GM23248 (cell line): ENCODE measurements at regions not wholly inside any gene's neighbourhood (a gene's known extent, or its start where the extent isn't known, plus 50 kb on each side); places are given as distances from the start of the nearest gene placed in this dataset.

Experiments used
- DNase-seq: peaks from one replicate; pipeline ENCODE4 v3.0.0-alpha.2; 2015
- H2AFZ ChIP-seq: fragments of 200-600 bp; sonication (generic); 2 replicates; pipeline ENCODE4 v1.6.1; 2016; ENCODE audit warnings: antibody characterized with exemption
- H3F3A ChIP-seq: fragments of 200-600 bp; sonication (generic); 2 replicates; pipeline ENCODE4 v1.6.1; 2016; ENCODE audit warnings: mild to moderate bottlenecking, antibody characterized with exemption, mixed run types; ENCODE audit not compliant: insufficient read depth
- H3K27ac ChIP-seq: fragments of 200-600 bp; sonication (generic); 2 replicates; pipeline ENCODE4 v1.5.1; 2016; ENCODE audit warnings: mild to moderate bottlenecking
- H3K27me3 ChIP-seq: fragments of 200-600 bp; sonication (generic); replicated peaks from 2 replicates; pipeline ENCODE4 v1.6.1; 2016; ENCODE audit warnings: mild to moderate bottlenecking; ENCODE audit not compliant: insufficient read depth
- H3K36me3 ChIP-seq: fragments of 200-600 bp; sonication (generic); 2 replicates; pipeline ENCODE4 v1.6.1; 2016; ENCODE audit warnings: low read depth, mild to moderate bottlenecking
- H3K4me1 ChIP-seq: fragments of 200-600 bp; sonication (generic); 2 replicates; pipeline ENCODE4 v1.6.1; 2016; ENCODE audit warnings: mild to moderate bottlenecking; ENCODE audit not compliant: insufficient read depth
- H3K4me2 ChIP-seq: fragments of 200-600 bp; sonication (generic); one replicate; pipeline ENCODE4 v1.6.1; 2016; ENCODE audit warnings: mild to moderate bottlenecking; ENCODE audit not compliant: unreplicated experiment
- H3K4me3 ChIP-seq: fragments of 200-600 bp; sonication (generic); 2 replicates; pipeline ENCODE4 v1.5.1; 2016; ENCODE audit warnings: mild to moderate bottlenecking
- H3K79me2 ChIP-seq: fragments of 200-600 bp; sonication (generic); 2 replicates; pipeline ENCODE4 v1.6.1; 2016; ENCODE audit warnings: mild to moderate bottlenecking; ENCODE audit not compliant: insufficient read depth
- H3K9ac ChIP-seq: fragments of 200-600 bp; sonication (generic); 2 replicates; pipeline ENCODE4 v1.6.1; 2016; ENCODE audit warnings: mild to moderate bottlenecking
- H3K9me2 ChIP-seq: fragments of 200-600 bp; sonication (generic); 2 replicates; pipeline ENCODE4 v1.6.1; 2016; ENCODE audit warnings: mixed run types, mild to moderate bottlenecking, moderate library complexity; ENCODE audit not compliant: insufficient read depth
- H3K9me3 ChIP-seq: fragments of 200-600 bp; sonication (generic); one replicate; pipeline ENCODE4 v1.6.1; 2017; ENCODE audit warnings: low read depth
- H4K20me1 ChIP-seq: fragments of 200-600 bp; sonication (generic); 2 replicates; pipeline ENCODE4 v1.6.0; 2016; ENCODE audit not compliant: insufficient read depth
- EZH2 ChIP-seq: fragments of 200-600 bp; sonication (generic); IDR thresholded peaks from 2 replicates; pipeline ENCODE4 v1.6.1; 2018; ENCODE audit warnings: antibody characterized with exemption, mild to moderate bottlenecking; ENCODE audit not compliant: insufficient read depth, poor library complexity, severe bottlenecking
- EZH2phosphoT487 ChIP-seq: fragments of 200-600 bp; sonication (generic); IDR thresholded peaks from 2 replicates; pipeline ENCODE4 v1.6.1; 2018; ENCODE audit warnings: antibody characterized with exemption, moderate library complexity, mild to moderate bottlenecking, low read depth; ENCODE audit not compliant: insufficient read depth
- WGBS, 2 experiments: methylation state at CpG; one replicate each; pipeline ENCODE4 v1.1.6; 2015 to 2017; ENCODE audit warnings: low lambda C conversion rate in 2 of 2, low coverage in 1 of 2; ENCODE audit errors: missing lambda C conversion rate in 2 of 2; 5-methylcytosine and 5-hydroxymethylcytosine counted together
- in situ Hi-C: fragments of 300-500 bp; cut with MboI; formaldehyde crosslinking; loops from 2 replicates; pipeline ENCODE4 v1.15.0; 2020

DNA sequence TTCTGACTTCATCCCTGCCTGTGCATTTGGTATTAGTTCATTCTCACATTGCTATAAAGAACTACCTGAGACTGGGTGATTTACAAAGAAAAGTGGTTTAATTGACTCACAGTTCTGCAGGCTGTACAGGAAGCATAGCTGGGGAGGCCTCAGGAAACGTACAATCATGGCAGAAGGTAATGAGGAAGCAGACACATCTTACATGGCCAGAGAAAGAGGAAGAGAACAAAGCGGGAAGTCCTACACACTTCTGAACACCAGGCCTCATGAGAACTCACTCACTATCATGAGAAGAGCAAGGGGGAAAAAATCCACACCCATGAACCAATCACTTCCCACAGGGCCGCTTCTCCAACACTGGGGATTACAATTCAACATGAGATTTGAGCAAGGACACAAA lies 303.9 kb downstream of the CBLN4 start:
- no peak overlapping the region for H3K9ac ChIP-seq
- H3K79me2 ChIP-seq = no peaks in the 10 kb centered on the region
- no peaks in the 10 kb centered on the region for H3K9me3 ChIP-seq
- H3F3A ChIP-seq = no peaks in the 10 kb centered on the region
- H4K20me1 ChIP-seq = no peaks in the 10 kb centered on the region
- H3K27ac ChIP-seq = no peak overlapping the region
- H3K4me2 ChIP-seq = no peak overlapping the region
- H3K27me3 ChIP-seq = no peaks in the 10 kb centered on the region
- H3K4me1 ChIP-seq = no peaks in the 10 kb centered on the region
- WGBS, 2 experiments = 6 to 8% methylated on average over 3 of the region's 3 CpGs
- no peak for DNase-seq
- H2AFZ ChIP-seq = no peak overlapping the region
- H3K4me3 ChIP-seq = no peak overlapping the region
- in situ Hi-C loops = no loop called here
- no peaks in the 10 kb centered on the region for H3K9me2 ChIP-seq
- no peak for TF ChIP-seq EZH2
- no peak for TF ChIP-seq EZH2phosphoT487
- no peaks in the 10 kb centered on the region for H3K36me3 ChIP-seq

DNA sequence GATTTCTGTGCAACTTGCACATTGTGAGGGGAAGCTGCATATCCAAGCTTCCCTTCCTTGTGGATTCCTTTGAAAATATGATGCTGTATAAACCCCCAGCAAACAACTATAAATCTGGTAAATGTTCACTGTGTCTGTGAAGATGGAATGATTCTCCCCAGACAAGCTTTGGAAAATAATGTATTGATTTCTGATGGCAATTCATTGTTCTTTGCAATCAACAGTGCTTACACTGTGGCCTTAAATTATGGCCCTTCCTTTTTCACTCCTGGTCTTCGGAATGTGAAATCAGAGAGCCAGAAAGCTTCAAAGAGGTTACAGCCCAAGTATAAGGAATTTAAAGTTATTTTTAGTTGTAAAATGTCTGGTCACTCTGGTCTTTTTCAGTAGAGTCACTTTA lies 308.8 kb downstream of the CBLN4 start:
- no peak overlapping the region for H3K27ac ChIP-seq
- H2AFZ ChIP-seq = no peak overlapping the region
- H4K20me1 ChIP-seq = no peaks in the 10 kb centered on the region
- H3K9me3 ChIP-seq = no peaks in the 10 kb centered on the region
- H3K79me2 ChIP-seq = no peaks in the 10 kb centered on the region
- in situ Hi-C loops = no loop called here
- no peak overlapping the region for H3K4me2 ChIP-seq
- DNase-seq = no peak
- no peak overlapping the region for H3K4me3 ChIP-seq
- no peak overlapping the region for H3K9ac ChIP-seq
- no peaks in the 10 kb centered on the region for H3F3A ChIP-seq
- 0 to 13% methylated on average over 1 of the region's 1 CpG for WGBS, 2 experiments
- H3K9me2 ChIP-seq = no peaks in the 10 kb centered on the region
- no peaks in the 10 kb centered on the region for H3K36me3 ChIP-seq
- TF ChIP-seq EZH2 = no peak
- TF ChIP-seq EZH2phosphoT487 = no peak
- no peaks in the 10 kb centered on the region for H3K4me1 ChIP-seq
- no peaks in the 10 kb centered on the region for H3K27me3 ChIP-seq

DNA sequence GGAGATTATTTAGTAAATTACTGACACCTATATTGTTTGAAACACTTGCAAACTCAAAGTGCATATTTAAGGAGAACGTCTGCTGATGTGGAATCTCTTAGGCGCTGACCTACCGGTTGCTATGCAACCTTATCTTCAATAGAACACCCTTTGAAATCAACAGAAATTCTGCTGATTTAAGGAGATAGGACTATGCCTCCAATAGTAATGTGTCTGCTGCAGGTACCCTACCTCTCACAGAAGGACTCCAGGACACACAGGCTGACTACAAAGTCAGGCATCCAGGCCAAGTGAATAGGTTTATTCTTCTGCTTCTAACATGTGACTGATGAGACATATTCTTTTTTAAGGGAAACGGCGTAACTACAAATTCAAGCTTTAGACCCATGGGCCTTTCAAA lies 311.7 kb downstream of the CBLN4 start:
- no peak overlapping the region for H2AFZ ChIP-seq
- no peak overlapping the region for H3K27ac ChIP-seq
- no peaks in the 10 kb centered on the region for H3K79me2 ChIP-seq
- no peaks in the 10 kb centered on the region for H3F3A ChIP-seq
- DNase-seq = no peak
- TF ChIP-seq EZH2 = no peak
- in situ Hi-C loops = no loop called here
- H3K4me3 ChIP-seq = no peak overlapping the region
- H3K9me2 ChIP-seq = no peaks in the 10 kb centered on the region
- H3K36me3 ChIP-seq = no peaks in the 10 kb centered on the region
- no peak overlapping the region for H3K9ac ChIP-seq
- WGBS, 2 experiments = 26 to 31% methylated on average over 5 of the region's 5 CpGs
- no peaks in the 10 kb centered on the region for H3K9me3 ChIP-seq
- H3K27me3 ChIP-seq = no peaks in the 10 kb centered on the region
- no peak overlapping the region for H3K4me2 ChIP-seq
- no peaks in the 10 kb centered on the region for H3K4me1 ChIP-seq
- no peaks in the 10 kb centered on the region for H4K20me1 ChIP-seq

DNA sequence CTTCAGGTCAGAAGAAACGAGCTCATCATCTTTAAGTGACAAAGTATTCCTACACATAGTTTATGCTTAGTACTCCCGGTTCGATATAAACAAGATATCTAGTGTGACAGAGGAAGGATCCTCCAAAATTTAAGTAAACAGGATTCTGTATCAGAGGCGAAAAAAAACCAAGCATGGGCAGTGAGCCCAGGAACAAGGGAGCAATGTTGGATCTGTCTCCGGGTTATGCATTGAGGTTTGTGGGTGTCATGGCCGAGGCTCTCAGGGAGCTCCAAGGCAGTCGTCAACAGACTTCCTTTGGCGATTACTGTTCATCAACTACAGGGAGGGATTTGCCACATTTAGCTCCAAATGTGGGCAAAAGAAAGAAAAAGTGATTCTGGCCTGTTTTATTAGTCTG lies 319.5 kb downstream of the CBLN4 start:
- WGBS, 2 experiments = 23% methylated on average over 8 of the region's 8 CpGs
- Histone ChIP-seq H2AFZ (no peak overlapping the region), H3K27ac (no peak overlapping the region)

DNA sequence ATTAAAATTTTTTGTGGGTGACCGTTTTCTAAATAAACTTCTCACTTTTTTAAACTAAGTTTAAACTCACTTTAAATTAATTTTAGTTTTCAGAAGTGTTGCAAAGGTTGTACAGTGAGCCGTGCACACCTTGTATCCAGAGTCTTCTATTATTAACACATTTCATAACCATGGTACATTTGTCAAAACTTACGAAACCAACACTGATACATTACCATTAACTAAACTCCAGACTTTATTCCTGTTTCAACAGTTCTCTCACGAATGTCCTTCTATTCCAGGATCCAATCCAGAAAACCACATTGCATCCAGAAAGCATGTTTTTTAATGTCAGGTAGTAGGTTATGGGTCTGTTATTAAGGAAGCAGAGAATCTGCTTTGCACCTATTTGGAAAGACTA lies 319.9 kb downstream of the CBLN4 start:
- Histone ChIP-seq H3K79me2 (no peaks in the 10 kb centered on the region), H3K27me3 (no peaks in the 10 kb centered on the region), H4K20me1 (no peaks in the 10 kb centered on the region), H3K36me3 (no peaks in the 10 kb centered on the region), H3K27ac (no peak overlapping the region), H3K4me1 (no peaks in the 10 kb centered on the region), H3F3A (no peaks in the 10 kb centered on the region), H3K9ac (no peak overlapping the region), H3K4me2 (no peak overlapping the region), H3K9me3 (no peaks in the 10 kb centered on the region), H3K4me3 (no peak overlapping the region), H2AFZ (no peak overlapping the region), H3K9me2 (no peaks in the 10 kb centered on the region)
- in situ Hi-C loops = no loop called here
- WGBS, 2 experiments = 13 to 14% methylated on average over 4 of the region's 4 CpGs
- no peak for DNase-seq
- TF ChIP-seq EZH2 (no peak), EZH2phosphoT487 (no peak)

More for the DNA sequence above, 319.5 kb downstream of the CBLN4 start:
- H3K36me3 ChIP-seq = no peaks in the 10 kb centered on the region
- H3K9me3 ChIP-seq = no peaks in the 10 kb centered on the region
- no peaks in the 10 kb centered on the region for H3K9me2 ChIP-seq
- in situ Hi-C loops = no loop called here
- no peak overlapping the region for H3K4me3 ChIP-seq
- TF ChIP-seq EZH2phosphoT487 (no peak), EZH2 (no peak)
- H3K9ac ChIP-seq = no peak overlapping the region
- no peaks in the 10 kb centered on the region for H4K20me1 ChIP-seq
- no peak for DNase-seq
- H3K4me1 ChIP-seq = no peaks in the 10 kb centered on the region
- no peak overlapping the region for H3K4me2 ChIP-seq
- H3F3A ChIP-seq = no peaks in the 10 kb centered on the region
- H3K79me2 ChIP-seq = no peaks in the 10 kb centered on the region
- no peaks in the 10 kb centered on the region for H3K27me3 ChIP-seq
